ENCODE measurements at regions not wholly inside any gene's neighbourhood (a gene's known extent, or its start where the extent isn't known, plus 50 kb on each side); places are given as distances from the start of the nearest gene placed in this dataset.
"Not testable (repeated sequence)": the region's sequence is repeated elsewhere in the genome, so short reads cannot be mapped to it uniquely, and the experiment has no call there.

DNA sequence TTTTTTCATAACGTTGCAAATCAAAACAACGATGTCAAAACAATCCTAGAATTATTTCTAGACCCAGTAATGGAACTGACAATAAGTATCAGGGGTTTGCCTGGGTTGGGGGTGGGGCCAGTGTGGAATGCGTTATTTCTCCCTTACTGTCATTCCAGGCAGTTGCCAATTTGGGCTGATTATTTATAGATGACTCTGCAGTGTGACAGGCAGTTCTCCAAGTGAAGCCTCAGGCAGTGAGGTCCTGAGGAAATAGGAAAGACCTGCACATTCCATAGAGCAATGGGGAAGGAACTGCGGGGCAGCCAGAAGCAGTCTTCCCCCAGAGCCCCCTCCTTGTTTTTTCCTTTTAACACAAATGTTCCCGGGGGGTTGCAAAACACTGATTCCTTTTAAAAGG, 179.0 kb downstream of the YTHDC2 start:
- no peak for DNase-seq (ENCODE audit: low read depth in 1 of 2, low spot score in 2 of 2)
- no peaks in the 10 kb centered on the region for H3K9me3 ChIP-seq (replicated peaks)
- H3K27ac ChIP-seq: no peak overlapping the region
- no peak overlapping the region for H3K4me3 ChIP-seq
- no peaks in the 10 kb centered on the region for H3K36me3 ChIP-seq
- peaks cover 23% of the 10 kb centered on the region for H3K27me3 ChIP-seq (replicated peaks)
- H3K4me1 ChIP-seq (replicated peaks): no peaks in the 10 kb centered on the region

DNA sequence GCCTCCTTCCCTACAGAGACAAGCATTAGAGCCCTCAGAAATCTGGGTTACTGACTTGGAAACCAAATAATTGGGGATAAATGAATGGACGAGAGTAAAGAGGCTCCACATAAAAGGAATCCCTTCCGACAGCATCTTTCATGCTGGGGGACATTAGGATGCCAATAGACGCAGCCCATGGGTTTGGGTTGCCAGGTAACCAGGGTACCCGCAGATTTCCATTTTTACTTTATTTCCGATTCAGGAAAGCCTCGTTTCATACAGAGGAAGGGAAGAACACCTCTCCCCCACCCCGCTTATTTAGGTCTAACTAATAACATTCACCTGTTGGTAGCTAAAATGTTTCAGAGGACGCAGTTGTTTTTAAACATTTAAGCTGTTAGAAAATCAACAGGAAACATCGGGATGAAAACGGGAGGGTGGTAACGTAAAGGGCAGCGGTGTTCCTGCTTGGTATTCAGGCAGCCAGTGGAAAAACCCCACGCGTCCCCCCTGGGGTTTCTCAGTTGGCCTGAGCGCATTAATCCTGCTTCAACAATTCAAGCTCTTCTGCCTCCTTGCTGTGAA, 179.5 kb downstream of the YTHDC2 start:
- Histone ChIP-seq H3K27ac (no peak overlapping the region), H3K36me3 (no peaks in the 10 kb centered on the region), H3K9me3 (replicated peaks) (no peaks in the 10 kb centered on the region), H3K4me1 (replicated peaks) (no peaks in the 10 kb centered on the region), H3K27me3 (replicated peaks) (peaks cover 23% of the 10 kb centered on the region), H3K4me3 (no peak overlapping the region)
- DNase-seq (ENCODE audit: low read depth in 1 of 2, low spot score in 2 of 2): no peak

- no peaks in the 10 kb centered on the region for H3K36me3 ChIP-seq
- no peak overlapping the region for H3K4me3 ChIP-seq
- no peak for DNase-seq (ENCODE audit: low read depth in 1 of 2, low spot score in 2 of 2)
These were observed 180.2 kb downstream of the YTHDC2 start for GRCh38 chr5:113693701-113694100.

DNA sequence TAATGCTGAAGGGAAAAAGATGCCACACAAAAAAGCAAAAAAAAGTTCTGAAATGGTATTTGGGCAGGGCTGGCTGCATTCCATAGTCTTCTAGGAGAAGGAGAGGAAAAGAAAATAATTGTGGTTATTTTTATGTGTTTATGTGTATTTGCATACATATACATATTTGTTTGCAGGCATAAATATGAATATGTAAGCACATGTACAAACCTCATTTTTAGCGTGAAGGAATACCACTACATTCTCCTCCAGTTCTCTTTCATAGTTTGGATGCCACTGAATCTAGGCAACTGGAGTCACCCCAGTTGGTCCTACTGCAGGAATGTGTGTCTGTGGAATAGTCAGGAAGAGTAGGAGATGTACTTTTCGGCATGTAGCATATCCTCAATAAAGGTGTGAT, 181.1 kb downstream of the YTHDC2 start:
- peaks cover 23% of the 10 kb centered on the region for H3K27me3 ChIP-seq (replicated peaks)
- no peaks in the 10 kb centered on the region for H3K36me3 ChIP-seq
- H3K9me3 ChIP-seq (replicated peaks): no peaks in the 10 kb centered on the region
- H3K27ac ChIP-seq: no peak overlapping the region
- H3K4me3 ChIP-seq: no peak overlapping the region
- H3K4me1 ChIP-seq (replicated peaks): no peaks in the 10 kb centered on the region
- DNase-seq (ENCODE audit: low read depth in 1 of 2, low spot score in 2 of 2): no peak

More at GRCh38 chr5:113693701-113694100, 180.2 kb downstream of the YTHDC2 start:
- no peaks in the 10 kb centered on the region for H3K4me1 ChIP-seq (replicated peaks)
- no peak overlapping the region for H3K27ac ChIP-seq
- H3K27me3 ChIP-seq (replicated peaks): peaks cover 23% of the 10 kb centered on the region
- no peaks in the 10 kb centered on the region for H3K9me3 ChIP-seq (replicated peaks)

DNA sequence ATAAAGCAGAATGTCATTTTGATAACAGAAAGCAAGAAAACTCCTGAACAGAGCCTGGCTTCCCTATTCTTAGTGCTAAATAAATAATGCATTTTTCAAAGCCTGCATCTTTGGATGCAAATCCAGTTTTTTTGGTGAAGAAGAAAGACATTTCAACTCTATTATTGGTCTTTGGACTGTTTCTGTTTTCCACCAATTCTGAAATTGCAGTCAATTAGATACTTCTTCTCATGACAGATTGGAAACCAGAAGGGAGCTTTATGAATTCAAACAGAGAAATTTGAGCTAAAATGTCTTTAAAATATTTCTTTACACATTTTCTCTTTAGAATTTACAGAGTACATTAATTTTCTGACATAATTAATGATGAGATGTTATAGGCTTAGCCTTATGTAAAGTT, 189.8 kb downstream of the YTHDC2 start:
- H3K9me3 ChIP-seq (replicated peaks): no peaks in the 10 kb centered on the region
- no peaks in the 10 kb centered on the region for H3K36me3 ChIP-seq
- no peak overlapping the region for H3K4me3 ChIP-seq
- H3K27ac ChIP-seq: no peak overlapping the region
- H3K4me1 ChIP-seq (replicated peaks): no peaks in the 10 kb centered on the region
- no peak for DNase-seq (ENCODE audit: low read depth in 1 of 2, low spot score in 2 of 2)
- no peaks in the 10 kb centered on the region for H3K27me3 ChIP-seq (replicated peaks)

- no peak overlapping the region for H3K27ac ChIP-seq
- H3K9me3 ChIP-seq (replicated peaks): no peaks in the 10 kb centered on the region
These were observed 192.2 kb downstream of the YTHDC2 start for GRCh38 chr5:113705657-113706056.

GRCh38 chr5:113713051-113713450, 199.6 kb downstream of the YTHDC2 start:
- no peak overlapping the region for H3K4me3 ChIP-seq
- no peak for DNase-seq (ENCODE audit: low read depth in 1 of 2, low spot score in 2 of 2)
- H3K27me3 ChIP-seq (replicated peaks): 0 out of 2 replicates have a peak, but pooled peaks cover 3% of the 10 kb centered on the region
- no peaks in the 10 kb centered on the region for H3K4me1 ChIP-seq (replicated peaks)
- no peaks in the 10 kb centered on the region for H3K36me3 ChIP-seq
- peaks cover 5% of the 10 kb centered on the region for H3K9me3 ChIP-seq (replicated peaks)
- no peak overlapping the region for H3K27ac ChIP-seq

More at GRCh38 chr5:113705657-113706056, 192.2 kb downstream of the YTHDC2 start:
- no peak for DNase-seq (ENCODE audit: low read depth in 1 of 2, low spot score in 2 of 2)
- Histone ChIP-seq H3K4me3 (no peak overlapping the region), H3K36me3 (no peaks in the 10 kb centered on the region), H3K4me1 (replicated peaks) (no peaks in the 10 kb centered on the region), H3K27me3 (replicated peaks) (no peaks in the 10 kb centered on the region)

- not testable (repeated sequence) for H3K36me3 ChIP-seq; H3K4me3 ChIP-seq; H3K27ac ChIP-seq; H3K9me3 ChIP-seq (replicated peaks); H3K4me1 ChIP-seq (replicated peaks); DNase-seq (ENCODE audit: low read depth in 1 of 2, low spot score in 2 of 2); H3K27me3 ChIP-seq (replicated peaks)
These were observed 202.4 kb downstream of the YTHDC2 start for GRCh38 chr5:113715921-113716320.

DNA sequence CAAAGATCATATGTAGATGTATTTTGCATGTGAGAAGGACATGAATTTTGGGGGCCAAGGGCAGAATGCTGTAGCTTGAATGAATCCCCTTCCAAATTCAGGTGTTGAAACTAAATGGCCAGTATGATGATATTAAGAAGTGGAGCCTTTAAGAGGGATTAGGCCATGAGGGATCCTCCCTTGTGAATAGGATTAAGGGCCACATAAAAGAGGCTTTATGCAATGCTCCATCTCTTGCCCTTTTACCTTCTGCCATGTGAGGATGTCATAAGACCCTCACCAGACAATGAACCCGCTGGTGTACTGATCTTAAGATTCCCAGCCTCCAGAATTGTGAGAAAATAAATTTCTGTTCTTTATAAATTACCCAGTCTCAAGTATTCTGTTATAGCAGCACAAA, 206.1 kb downstream of the YTHDC2 start:
- DNase-seq (ENCODE audit: low read depth in 1 of 2, low spot score in 2 of 2): no peak
- H3K4me1 ChIP-seq (replicated peaks): no peaks in the 10 kb centered on the region
- H3K27me3 ChIP-seq (replicated peaks): 0 out of 2 replicates have a peak, but pooled peaks cover 3% of the 10 kb centered on the region
- no peak overlapping the region for H3K27ac ChIP-seq
- no peak overlapping the region for H3K4me3 ChIP-seq
- H3K9me3 ChIP-seq (replicated peaks): peaks cover 5% of the 10 kb centered on the region
- no peaks in the 10 kb centered on the region for H3K36me3 ChIP-seq

GRCh38 chr5:113721171-113721570, 207.7 kb downstream of the YTHDC2 start:
- no peak for DNase-seq (ENCODE audit: low read depth in 1 of 2, low spot score in 2 of 2)
- peaks cover 5% of the 10 kb centered on the region for H3K9me3 ChIP-seq (replicated peaks)

DNA sequence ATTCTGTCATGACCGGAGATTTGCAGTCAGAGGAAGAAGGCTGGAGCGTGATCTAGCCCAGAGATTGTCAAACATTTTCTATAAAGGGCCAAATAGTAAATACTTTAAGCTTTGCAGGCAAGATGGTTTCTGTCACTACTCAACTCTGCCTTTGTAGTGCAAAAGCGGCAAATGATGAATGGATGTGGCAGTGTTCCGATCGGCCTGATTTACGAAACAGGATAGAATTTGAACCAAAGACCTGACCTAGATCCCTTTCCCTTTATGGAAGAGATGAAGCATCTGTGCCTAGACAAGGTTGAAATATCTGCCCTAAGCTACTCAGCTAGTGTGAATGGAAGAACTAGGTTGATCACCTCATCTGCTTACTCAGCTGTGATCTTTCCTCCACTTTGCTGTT, 209.5 kb downstream of the YTHDC2 start:
- Histone ChIP-seq H3K4me3 (no peak overlapping the region), H3K27ac (no peak overlapping the region), H3K36me3 (no peaks in the 10 kb centered on the region), H3K4me1 (replicated peaks) (no peaks in the 10 kb centered on the region), H3K27me3 (replicated peaks) (no peaks in the 10 kb centered on the region), H3K9me3 (replicated peaks) (no peaks in the 10 kb centered on the region)
- no peak for DNase-seq (ENCODE audit: low read depth in 1 of 2, low spot score in 2 of 2)

More at GRCh38 chr5:113721171-113721570, 207.7 kb downstream of the YTHDC2 start:
- Histone ChIP-seq H3K27me3 (replicated peaks) (0 out of 2 replicates have a peak, but pooled peaks cover 3% of the 10 kb centered on the region), H3K27ac (no peak overlapping the region), H3K4me1 (replicated peaks) (no peaks in the 10 kb centered on the region), H3K4me3 (no peak overlapping the region), H3K36me3 (no peaks in the 10 kb centered on the region)

- no peak overlapping the region for H3K27ac ChIP-seq
- H3K36me3 ChIP-seq: no peaks in the 10 kb centered on the region
- no peak for DNase-seq (ENCODE audit: low read depth in 1 of 2, low spot score in 2 of 2)
- H3K4me1 ChIP-seq (replicated peaks): no peaks in the 10 kb centered on the region
- no peak overlapping the region for H3K4me3 ChIP-seq
- H3K9me3 ChIP-seq (replicated peaks): no peaks in the 10 kb centered on the region
- 0 out of 2 replicates have a peak, but pooled peaks cover 2% of the 10 kb centered on the region for H3K27me3 ChIP-seq (replicated peaks)
These were observed 222.3 kb downstream of the YTHDC2 start for GRCh38 chr5:113735751-113736150.

- Histone ChIP-seq H3K4me3 (no peak overlapping the region), H3K36me3 (no peaks in the 10 kb centered on the region), H3K4me1 (replicated peaks) (no peaks in the 10 kb centered on the region), H3K27me3 (replicated peaks) (no peaks in the 10 kb centered on the region), H3K9me3 (replicated peaks) (no peaks in the 10 kb centered on the region), H3K27ac (no peak overlapping the region)
- no peak for DNase-seq (ENCODE audit: low read depth in 1 of 2, low spot score in 2 of 2)
These were observed 228.7 kb downstream of the YTHDC2 start for GRCh38 chr5:113742176-113742575.

GRCh38 chr5:113742639-113743038, 229.1 kb downstream of the YTHDC2 start:
- H3K4me3 ChIP-seq: no peak overlapping the region
- H3K9me3 ChIP-seq (replicated peaks): no peaks in the 10 kb centered on the region
- DNase-seq (ENCODE audit: low read depth in 1 of 2, low spot score in 2 of 2): no peak
- no peak overlapping the region for H3K27ac ChIP-seq
- H3K27me3 ChIP-seq (replicated peaks): no peaks in the 10 kb centered on the region
- H3K36me3 ChIP-seq: no peaks in the 10 kb centered on the region
- H3K4me1 ChIP-seq (replicated peaks): no peaks in the 10 kb centered on the region

DNA sequence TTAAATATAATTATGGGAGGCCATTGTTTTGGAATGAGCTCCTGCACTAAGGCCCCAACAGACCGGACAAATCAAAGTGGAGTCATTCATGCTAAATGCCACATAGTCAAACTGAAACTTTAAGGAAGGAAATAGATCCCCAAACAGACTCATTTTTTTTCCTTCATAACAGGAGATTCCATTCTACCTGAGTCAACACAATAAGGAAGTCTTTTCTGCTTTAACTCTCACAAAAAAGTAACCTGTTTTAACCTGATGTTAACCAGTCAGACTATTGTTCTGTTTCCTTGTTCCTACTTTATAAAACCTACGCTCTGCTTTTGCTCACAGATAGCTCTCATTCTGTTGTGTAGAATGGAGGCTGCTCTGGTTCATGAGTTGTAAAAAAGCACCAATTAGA, 234.9 kb downstream of the YTHDC2 start:
- Histone ChIP-seq H3K27me3 (replicated peaks) (no peaks in the 10 kb centered on the region), H3K4me3 (no peak overlapping the region), H3K4me1 (replicated peaks) (no peaks in the 10 kb centered on the region), H3K36me3 (no peaks in the 10 kb centered on the region), H3K27ac (no peak overlapping the region), H3K9me3 (replicated peaks) (no peaks in the 10 kb centered on the region)
- no peak for DNase-seq (ENCODE audit: low read depth in 1 of 2, low spot score in 2 of 2)
